SJSA1 (cell line): ENCODE measurements at regions not wholly inside any gene's neighbourhood (a gene's known extent, or its start where the extent isn't known, plus 50 kb on each side); places are given as distances from the start of the nearest gene placed in this dataset.
A peak's percentile ranks its signal among the peaks of the same experiment; 100 is the strongest.

Source experiments
- DNase-seq, 2 experiments: peaks; one replicate each; pipeline ENCODE4 v3.0.0-alpha.2; 2015 to 2020; ENCODE audit warnings: low spot score in 2 of 2, low read depth in 1 of 2
- H3K27ac ChIP-seq: fragments of 250-450 bp; sonication (Bioruptor Pico); 2 replicates; pipeline ENCODE4 v1.5.1; 2020; ENCODE audit warnings: mild to moderate bottlenecking, moderate library complexity
- H3K27me3 ChIP-seq: fragments of 250-450 bp; sonication (Bioruptor Pico); replicated peaks from 2 replicates; pipeline ENCODE4 v1.5.1; 2020; ENCODE audit warnings: mild to moderate bottlenecking, moderate library complexity
- H3K36me3 ChIP-seq: fragments of 250-450 bp; sonication (Bioruptor Pico); 2 replicates; pipeline ENCODE4 v1.5.1; 2020; ENCODE audit warnings: mild to moderate bottlenecking
- H3K4me1 ChIP-seq: fragments of 250-450 bp; sonication (Bioruptor Pico); replicated peaks from 2 replicates; pipeline ENCODE4 v1.6.1; 2021; ENCODE audit warnings: mild to moderate bottlenecking
- H3K4me3 ChIP-seq: fragments of 250-450 bp; sonication (Bioruptor Pico); 2 replicates; pipeline ENCODE4 v1.5.1; 2020; ENCODE audit warnings: mild to moderate bottlenecking
- H3K9me3 ChIP-seq: fragments of 250-450 bp; sonication (Bioruptor Pico); replicated peaks from 2 replicates; pipeline ENCODE4 v1.5.1; 2020; ENCODE audit warnings: mild to moderate bottlenecking

- no peaks in the 10 kb centered on the region for H3K36me3 ChIP-seq
- peak in 1 of 2 experiments; percentile 30 for DNase-seq
- H3K9me3 ChIP-seq, result no peaks in the 10 kb centered on the region
- H3K4me3 ChIP-seq, result no peak overlapping the region
- no peak overlapping the region for H3K27ac ChIP-seq
- peaks cover 6% of the 10 kb centered on the region for H3K27me3 ChIP-seq
- no peaks in the 10 kb centered on the region for H3K4me1 ChIP-seq
Observed at GRCh38 chr2:239467281-239467955, 66.6 kb upstream of the HDAC4 start.

- Histone ChIP-seq H3K4me3 (no peak overlapping the region), H3K36me3 (no peaks in the 10 kb centered on the region), H3K9me3 (no peaks in the 10 kb centered on the region), H3K27ac (no peak overlapping the region), H3K4me1 (no peaks in the 10 kb centered on the region), H3K27me3 (peaks cover 6% of the 10 kb centered on the region; the same call in 1 of the 2 replicates)
- peak in 1 of 2 experiments; percentile 30 for DNase-seq
Observed at GRCh38 chr2:239466755-239467271, 66.0 kb upstream of the HDAC4 start.

GRCh38 chr2:239466061-239466754, 65.4 kb upstream of the HDAC4 start:
- DNase-seq, result peak in 1 of 2 experiments; percentile 28
- no peaks in the 10 kb centered on the region for H3K9me3 ChIP-seq
- H3K36me3 ChIP-seq, result no peaks in the 10 kb centered on the region
- H3K27me3 ChIP-seq, result peaks cover 6% of the 10 kb centered on the region; the same call in 1 of the 2 replicates
- no peak overlapping the region for H3K4me3 ChIP-seq
- H3K4me1 ChIP-seq, result no peaks in the 10 kb centered on the region
- H3K27ac ChIP-seq, result no peak overlapping the region

GRCh38 chr2:239465017-239466001, 64.5 kb upstream of the HDAC4 start:
- Histone ChIP-seq H3K4me3 (no peak overlapping the region), H3K27ac (no peak overlapping the region), H3K27me3 (peaks cover 6% of the 10 kb centered on the region; the same call in 1 of the 2 replicates), H3K9me3 (no peaks in the 10 kb centered on the region), H3K4me1 (no peaks in the 10 kb centered on the region), H3K36me3 (no peaks in the 10 kb centered on the region)
- peak; percentile 15 to 47 for DNase-seq

- Histone ChIP-seq H3K27me3 (peaks cover 6% of the 10 kb centered on the region; the same call in 1 of the 2 replicates), H3K36me3 (no peaks in the 10 kb centered on the region), H3K9me3 (no peaks in the 10 kb centered on the region), H3K27ac (no peak overlapping the region), H3K4me1 (no peaks in the 10 kb centered on the region), H3K4me3 (no peak overlapping the region)
- peak in 1 of 2 experiments; percentile 34 for DNase-seq
Observed at GRCh38 chr2:239464166-239465016, 63.6 kb upstream of the HDAC4 start.

GRCh38 chr2:239463541-239464165, 62.8 kb upstream of the HDAC4 start:
- peaks cover 6% of the 10 kb centered on the region; the same call in 1 of the 2 replicates for H3K27me3 ChIP-seq
- peak in 1 of 2 experiments; percentile 38 for DNase-seq
- no peak overlapping the region for H3K4me3 ChIP-seq
- no peaks in the 10 kb centered on the region for H3K36me3 ChIP-seq
- H3K9me3 ChIP-seq, result no peaks in the 10 kb centered on the region
- H3K27ac ChIP-seq, result no peak overlapping the region
- no peaks in the 10 kb centered on the region for H3K4me1 ChIP-seq

GRCh38 chr2:239462671-239463506, 62.1 kb upstream of the HDAC4 start:
- no peaks in the 10 kb centered on the region for H3K36me3 ChIP-seq

GRCh38 chr2:239462191-239462515, 61.3 kb upstream of the HDAC4 start:
- Histone ChIP-seq H3K9me3 (no peaks in the 10 kb centered on the region), H3K27me3 (peaks cover 6% of the 10 kb centered on the region; the same call in 1 of the 2 replicates), H3K27ac (no peak overlapping the region), H3K36me3 (no peaks in the 10 kb centered on the region), H3K4me1 (no peaks in the 10 kb centered on the region), H3K4me3 (no peak overlapping the region)
- DNase-seq, result peak in 1 of 2 experiments; percentile 8

More at GRCh38 chr2:239462671-239463506, 62.1 kb upstream of the HDAC4 start:
- no peaks in the 10 kb centered on the region for H3K9me3 ChIP-seq
- H3K4me1 ChIP-seq, result no peaks in the 10 kb centered on the region
- H3K27ac ChIP-seq, result no peak overlapping the region
- no peak overlapping the region for H3K4me3 ChIP-seq
- DNase-seq, result peak in 1 of 2 experiments; percentile 34
- peaks cover 6% of the 10 kb centered on the region; the same call in 1 of the 2 replicates for H3K27me3 ChIP-seq

GRCh38 chr2:239461291-239462190, 60.7 kb upstream of the HDAC4 start:
- H3K36me3 ChIP-seq, result no peaks in the 10 kb centered on the region
- no peaks in the 10 kb centered on the region for H3K4me1 ChIP-seq
- no peak overlapping the region for H3K4me3 ChIP-seq
- DNase-seq, result peak in 1 of 2 experiments; percentile 38
- no peak overlapping the region for H3K27ac ChIP-seq
- H3K9me3 ChIP-seq, result no peaks in the 10 kb centered on the region
- H3K27me3 ChIP-seq, result peaks cover 6% of the 10 kb centered on the region; the same call in 1 of the 2 replicates

GRCh38 chr2:239460780-239461179, 60.0 kb upstream of the HDAC4 start:
- DNase-seq, result no peak
- no peak overlapping the region for H3K4me3 ChIP-seq
- H3K27me3 ChIP-seq, result peaks cover 6% of the 10 kb centered on the region; the same call in 1 of the 2 replicates
- H3K4me1 ChIP-seq, result no peaks in the 10 kb centered on the region
- no peaks in the 10 kb centered on the region for H3K9me3 ChIP-seq
- no peaks in the 10 kb centered on the region for H3K36me3 ChIP-seq
- H3K27ac ChIP-seq, result no peak overlapping the region

GRCh38 chr2:239459606-239460005, 58.8 kb upstream of the HDAC4 start:
- no peaks in the 10 kb centered on the region for H3K36me3 ChIP-seq
- H3K4me1 ChIP-seq, result no peaks in the 10 kb centered on the region
- peak in 1 of 2 experiments; percentile 24 for DNase-seq
- peaks cover 6% of the 10 kb centered on the region for H3K27me3 ChIP-seq
- no peak overlapping the region for H3K4me3 ChIP-seq
- H3K27ac ChIP-seq, result no peak overlapping the region
- no peaks in the 10 kb centered on the region for H3K9me3 ChIP-seq
